Left lung (tissue), 4 donors: ENCODE measurements at regions not wholly inside any gene's neighbourhood (a gene's known extent, or its start where the extent isn't known, plus 50 kb on each side); places are given as distances from the start of the nearest gene placed in this dataset.

Source experiments
- ATAC-seq: fragments of 200-7000 bp; cut with Tn5 transposase; one replicate; pipeline ENCODE4 v1.9.1; 2020; ENCODE audit warnings: moderate library complexity
- DNase-seq, 4 donors: peaks; one replicate each; pipeline ENCODE4 v3.0.0-alpha.2; 2013 to 2020
- H3K27ac ChIP-seq, 2 donors: fragments of 200-600 bp; sonication (generic) in 1 of 2; one replicate each; pipeline versions ENCODE4 v1.5.0 to v1.8.0; 2020 to 2021
- H3K27me3 ChIP-seq, 2 donors: fragments of 200-600 bp; sonication (generic) in 1 of 2; one replicate each; pipeline versions ENCODE4 v1.5.0 to v1.8.0; 2020 to 2021
- H3K36me3 ChIP-seq, 2 donors: fragments of 200-600 bp; sonication (generic) in 1 of 2; one replicate each; pipeline versions ENCODE4 v1.5.0 to v1.8.0; 2020 to 2021
- H3K4me1 ChIP-seq, 2 donors: fragments of 200-600 bp; one replicate each; pipeline ENCODE4 v1.8.0; 2021
- H3K4me3 ChIP-seq, 2 donors: fragments of 200-600 bp; sonication (generic) in 1 of 2; one replicate each; pipeline versions ENCODE4 v1.5.0 to v1.8.0; 2020 to 2021; ENCODE audit warnings: mild to moderate bottlenecking in 1 of 2
- H3K9me3 ChIP-seq, 2 donors: fragments of 200-600 bp; sonication (generic) in 1 of 2; one replicate each; pipeline versions ENCODE4 v1.5.0 to v1.8.0; 2020 to 2021
- CTCF ChIP-seq, 2 donors: fragments of 200-600 bp; sonication (generic) in 1 of 2; IDR thresholded peaks; one replicate each; pipeline versions ENCODE4 v1.5.0 to v1.8.0; 2021; ENCODE audit warnings: antibody characterized with exemption in 2 of 2
- intact Hi-C, 2 donors: fragments of 100-400 bp; cut with DNase I; formaldehyde crosslinking; loops; one replicate each; pipeline versions ENCODE4 v1.11.2 to v1.14.2; 2022
- donor health status: DM: no; HTN: yes; CAD: no.
- donor health status: DM: no; HTN: no; CAD: no.

GRCh38 chr13:38213314-38213713, 136.3 kb upstream of the UFM1 start:
- Histone ChIP-seq H3K27me3 (no peaks in the 10 kb centered on the region), H3K4me3 (no peak overlapping the region), H3K4me1 (no peaks in the 10 kb centered on the region), H3K36me3 (no peaks in the 10 kb centered on the region), H3K27ac (no peak overlapping the region), H3K9me3 (peaks cover 0 to 24% of the 10 kb centered on the region in 2 donors)
- TF ChIP-seq CTCF (IDR thresholded peaks at IDR 0.05) = no peak
- intact Hi-C loops = no loop called here
- no peak for DNase-seq
- ATAC-seq = no peak

GRCh38 chr13:38210928-38211596, 138.6 kb upstream of the UFM1 start:
- Histone ChIP-seq H3K4me1 (no peaks in the 10 kb centered on the region), H3K9me3 (peaks cover 0 to 24% of the 10 kb centered on the region in 2 donors), H3K27ac (no peak overlapping the region), H3K27me3 (no peaks in the 10 kb centered on the region), H3K4me3 (no peak overlapping the region), H3K36me3 (no peaks in the 10 kb centered on the region)
- ATAC-seq = no peak
- intact Hi-C loops = no loop called here
- no peak for TF ChIP-seq CTCF (IDR thresholded peaks at IDR 0.05)
- DNase-seq = no peak

- no peaks in the 10 kb centered on the region for H3K9me3 ChIP-seq
- DNase-seq (no peak), ATAC-seq (no peak)
- TF ChIP-seq CTCF (IDR thresholded peaks at IDR 0.05) = no peak
- intact Hi-C loops = no loop called here
- no peaks in the 10 kb centered on the region for H3K4me1 ChIP-seq
- no peak overlapping the region for H3K4me3 ChIP-seq
- no peaks in the 10 kb centered on the region for H3K27me3 ChIP-seq
- no peak overlapping the region for H3K27ac ChIP-seq
- no peaks in the 10 kb centered on the region for H3K36me3 ChIP-seq
Measured at GRCh38 chr13:38204556-38204955, 145.1 kb upstream of the UFM1 start.

- H3K36me3 ChIP-seq = no peaks in the 10 kb centered on the region
Measured at GRCh38 chr13:38202740-38203139, 146.9 kb upstream of the UFM1 start.

GRCh38 chr13:38191016-38191415, 158.6 kb upstream of the UFM1 start:
- no peaks in the 10 kb centered on the region for H3K4me1 ChIP-seq
- H3K27ac ChIP-seq = no peak overlapping the region
- no peaks in the 10 kb centered on the region for H3K27me3 ChIP-seq
- H3K9me3 ChIP-seq = no peaks in the 10 kb centered on the region
- H3K4me3 ChIP-seq = no peak overlapping the region
- ATAC-seq (no peak), DNase-seq (no peak)
- no peak for TF ChIP-seq CTCF (IDR thresholded peaks at IDR 0.05)
- H3K36me3 ChIP-seq = no peaks in the 10 kb centered on the region
- intact Hi-C loops = no loop called here

More at GRCh38 chr13:38202740-38203139, 146.9 kb upstream of the UFM1 start:
- ATAC-seq = no peak
- no peak for DNase-seq
- TF ChIP-seq CTCF (IDR thresholded peaks at IDR 0.05) = no peak
- H3K27me3 ChIP-seq = no peaks in the 10 kb centered on the region
- intact Hi-C loops = no loop called here
- no peak overlapping the region for H3K27ac ChIP-seq
- no peaks in the 10 kb centered on the region for H3K9me3 ChIP-seq
- H3K4me3 ChIP-seq = no peak overlapping the region
- no peaks in the 10 kb centered on the region for H3K4me1 ChIP-seq
